Stimulated activated CD8-positive, alpha-beta memory T cell treated with anti-CD3 and anti-CD28 coated beads, Interleukin-4, amount 100 ng/mL, for 1 hour (primary cell): ENCODE measurements at regions not wholly inside any gene's neighbourhood (a gene's known extent, or its start where the extent isn't known, plus 50 kb on each side); places are given as distances from the start of the nearest gene placed in this dataset.

Experiments
- DNase-seq, 2 donors: peaks; one replicate each; pipeline ENCODE4 v3.0.0-alpha.2; 2020; ENCODE audit warnings: low read depth in 2 of 2, low spot score in 1 of 2

- DNase-seq, result no peak
Measured at GRCh38 chr13:31441800-31442510, 242.2 kb downstream of the B3GLCT start.

- DNase-seq, result no peak
Measured at GRCh38 chr13:31442571-31442970, 242.8 kb downstream of the B3GLCT start.

- no peak for DNase-seq
Measured at GRCh38 chr13:31444266-31444856, 244.6 kb downstream of the B3GLCT start.

- DNase-seq, result no peak
Measured at GRCh38 chr13:31452525-31452924, 252.8 kb downstream of the B3GLCT start.

- no peak for DNase-seq
Measured at GRCh38 chr13:31455581-31455980, 255.8 kb downstream of the B3GLCT start.

GRCh38 chr13:31456056-31456455 lies 256.3 kb downstream of the B3GLCT start:
- DNase-seq, result no peak

- no peak for DNase-seq
Measured at GRCh38 chr13:31460061-31460460, 260.3 kb downstream of the B3GLCT start.

GRCh38 chr13:31461923-31462322 lies 262.1 kb downstream of the B3GLCT start:
- DNase-seq, result no peak

GRCh38 chr13:31462766-31463165 lies 263.0 kb downstream of the B3GLCT start:
- DNase-seq, result no peak

- DNase-seq, result no peak
Measured at GRCh38 chr13:31468114-31468902, 268.5 kb downstream of the B3GLCT start.

- no peak for DNase-seq
Measured at GRCh38 chr13:31469377-31469776, 269.6 kb downstream of the B3GLCT start.

GRCh38 chr13:31476266-31476665 lies 263.1 kb upstream of the RXFP2 start:
- DNase-seq, result no peak

- DNase-seq, result no peak
Measured at GRCh38 chr13:31476753-31477152, 262.6 kb upstream of the RXFP2 start.

GRCh38 chr13:31477961-31478360 lies 261.4 kb upstream of the RXFP2 start:
- no peak for DNase-seq

GRCh38 chr13:31485183-31485582 lies 254.1 kb upstream of the RXFP2 start:
- DNase-seq, result no peak

GRCh38 chr13:31485651-31486051 lies 253.7 kb upstream of the RXFP2 start:
- no peak for DNase-seq

- DNase-seq, result no peak
Measured at GRCh38 chr13:31495336-31495735, 244.0 kb upstream of the RXFP2 start.

- DNase-seq, result no peak
Measured at GRCh38 chr13:31499274-31499673, 240.1 kb upstream of the RXFP2 start.

- DNase-seq, result no peak
Measured at GRCh38 chr13:31503626-31504025, 235.7 kb upstream of the RXFP2 start.

- no peak for DNase-seq
Measured at GRCh38 chr13:31504918-31505317, 234.4 kb upstream of the RXFP2 start.

GRCh38 chr13:31512331-31512730 lies 227.0 kb upstream of the RXFP2 start:
- DNase-seq, result no peak

- no peak for DNase-seq
Measured at GRCh38 chr13:31514932-31515331, 224.4 kb upstream of the RXFP2 start.
